Activated B cell treated with CpG ODN at 0.5 μM for 24 hours (primary cell): ENCODE measurements at regions not wholly inside any gene's neighbourhood (a gene's known extent, or its start where the extent isn't known, plus 50 kb on each side); places are given as distances from the start of the nearest gene placed in this dataset.

Source experiments
- ATAC-seq: fragments of 200-7000 bp; cut with Tn5 transposase; one replicate; pipeline ENCODE4 v1.10.0; 2021; ENCODE audit warnings: low read depth, mild to moderate bottlenecking, moderate library complexity
- CTCF ChIA-PET: fragments of 350-600 bp; sonication (Branson Sonifier 250); formaldehyde crosslinking; loops from one replicate; lab custom pipeline; 2021; ENCODE audit warnings: antibody characterized with exemption; lab: Charles Lee
- POLR2A ChIA-PET: fragments of 350-600 bp; sonication (Branson Sonifier 250); formaldehyde crosslinking; loops from one replicate; lab custom pipeline; 2021; ENCODE audit warnings: antibody characterized with exemption; lab: Charles Lee
- DNase-seq: peaks from one replicate; pipeline ENCODE4 v3.0.0; 2022
- H3K27ac Mint-ChIP-seq: one replicate; pipeline ENCODE4 v1.8.0; 2020; ENCODE audit warnings: mixed read lengths
- H3K27me3 Mint-ChIP-seq: one replicate; pipeline ENCODE4 v1.8.0; 2021; ENCODE audit warnings: mixed read lengths
- H3K36me3 Mint-ChIP-seq: one replicate; pipeline ENCODE4 v1.8.0; 2021; ENCODE audit warnings: low read depth, mixed read lengths
- H3K4me1 Mint-ChIP-seq: one replicate; pipeline ENCODE4 v1.8.0; 2021; ENCODE audit warnings: mixed read lengths
- H3K4me3 Mint-ChIP-seq: one replicate; pipeline ENCODE4 v1.8.0; 2020; ENCODE audit warnings: mild to moderate bottlenecking, mixed read lengths
- H3K9me3 Mint-ChIP-seq: one replicate; pipeline ENCODE4 v1.8.0; 2020; ENCODE audit warnings: mixed read lengths
- CTCF ChIP-seq: fragments of 200-600 bp; IDR thresholded peaks from one replicate; pipeline ENCODE4 v1.8.0; 2022; ENCODE audit warnings: antibody characterized with exemption, mild to moderate bottlenecking
- intact Hi-C: fragments of 100-400 bp; cut with micrococcal nuclease; formaldehyde crosslinking; loops from one replicate; pipeline ENCODE4 v1.15.1; 2024

DNA sequence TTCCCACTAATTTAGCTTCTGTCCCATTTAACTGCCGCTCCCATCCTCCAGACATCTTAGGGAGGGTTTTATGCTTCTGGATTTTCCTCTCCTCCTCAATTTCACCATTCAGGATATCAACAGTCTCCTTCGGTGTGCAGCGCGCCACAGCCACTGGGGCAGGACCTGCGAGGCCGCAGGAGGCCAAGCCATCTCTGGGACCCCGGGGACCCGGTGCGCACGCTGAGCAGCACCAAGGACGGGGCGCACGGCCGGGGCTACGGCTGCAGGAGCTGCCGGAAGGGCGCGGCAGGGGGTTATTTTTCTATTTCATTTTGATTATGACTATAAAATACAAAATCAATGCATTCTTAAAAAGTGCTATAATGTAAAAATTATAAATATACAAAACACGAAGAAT lies 1238.4 kb upstream of the NCAM2 start:
- DNase-seq = no peak
- no peaks in the 10 kb centered on the region for H3K4me1 Mint-ChIP-seq
- H3K27ac Mint-ChIP-seq = no peak overlapping the region
- TF ChIP-seq CTCF = no peak
- no peaks in the 10 kb centered on the region for H3K27me3 Mint-ChIP-seq
- H3K4me3 Mint-ChIP-seq = no peak overlapping the region
- H3K36me3 Mint-ChIP-seq = no peaks in the 10 kb centered on the region
- intact Hi-C loops = no loop called here
- H3K9me3 Mint-ChIP-seq = peaks cover 7% of the 10 kb centered on the region
- CTCF ChIA-PET = no interaction called here
- POLR2A ChIA-PET = no interaction called here
- no peak for ATAC-seq

DNA sequence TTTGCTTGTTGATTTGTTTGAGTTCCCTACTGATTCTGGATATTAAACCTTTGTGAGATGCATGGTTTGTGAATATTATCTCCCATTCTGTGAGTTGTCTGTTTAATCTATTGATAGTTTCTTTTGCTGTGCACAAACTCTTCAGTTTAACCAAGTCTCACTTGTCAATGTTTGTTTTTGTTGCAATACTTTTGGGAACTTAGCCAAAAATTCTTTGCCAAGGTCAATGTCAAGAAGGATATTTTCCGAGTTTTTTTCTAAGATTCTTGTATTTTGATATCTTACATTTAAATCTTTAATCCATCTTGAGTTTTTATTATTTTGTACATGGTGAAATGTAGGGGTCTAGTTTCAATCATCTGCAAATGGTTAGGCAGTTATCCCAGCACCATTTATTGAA lies 1230.7 kb upstream of the NCAM2 start:
- no peak for TF ChIP-seq CTCF
- Mint-ChIP-seq H3K4me1 (no peaks in the 10 kb centered on the region), H3K27ac (no peak overlapping the region), H3K9me3 (peaks cover 21% of the 10 kb centered on the region), H3K27me3 (no peaks in the 10 kb centered on the region), H3K36me3 (no peaks in the 10 kb centered on the region), H3K4me3 (no peak overlapping the region)
- ChIA-PET CTCF (no interaction called here), POLR2A (no interaction called here)
- DNase-seq (no peak), ATAC-seq (no peak)
- intact Hi-C loops = no loop called here

DNA sequence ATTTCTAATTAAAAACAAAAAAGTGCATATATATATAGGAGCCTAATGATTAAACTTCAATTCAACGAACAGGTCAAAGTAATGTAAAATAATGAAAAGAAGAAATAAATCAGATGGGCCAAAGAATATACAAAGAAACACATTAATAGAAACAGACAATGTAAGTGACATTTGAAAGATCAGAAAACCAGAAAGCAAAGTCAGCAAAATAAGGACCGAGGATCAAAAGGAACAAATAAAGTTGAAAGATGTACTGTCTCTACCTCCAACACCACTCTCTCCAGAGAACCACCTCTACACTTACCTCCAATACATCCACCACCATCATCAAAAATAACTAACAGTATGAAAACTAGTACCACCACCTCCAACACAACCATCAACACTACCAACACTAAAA lies 1226.3 kb upstream of the NCAM2 start:
- intact Hi-C loops = no loop called here
- ATAC-seq (no peak), DNase-seq (no peak)
- no peak for TF ChIP-seq CTCF
- ChIA-PET CTCF (no interaction called here), POLR2A (no interaction called here)
- H3K4me1 Mint-ChIP-seq = no peaks in the 10 kb centered on the region
- H3K27me3 Mint-ChIP-seq = no peaks in the 10 kb centered on the region
- no peak overlapping the region for H3K4me3 Mint-ChIP-seq
- no peaks in the 10 kb centered on the region for H3K36me3 Mint-ChIP-seq
- H3K9me3 Mint-ChIP-seq = peaks cover 18% of the 10 kb centered on the region
- no peak overlapping the region for H3K27ac Mint-ChIP-seq

DNA sequence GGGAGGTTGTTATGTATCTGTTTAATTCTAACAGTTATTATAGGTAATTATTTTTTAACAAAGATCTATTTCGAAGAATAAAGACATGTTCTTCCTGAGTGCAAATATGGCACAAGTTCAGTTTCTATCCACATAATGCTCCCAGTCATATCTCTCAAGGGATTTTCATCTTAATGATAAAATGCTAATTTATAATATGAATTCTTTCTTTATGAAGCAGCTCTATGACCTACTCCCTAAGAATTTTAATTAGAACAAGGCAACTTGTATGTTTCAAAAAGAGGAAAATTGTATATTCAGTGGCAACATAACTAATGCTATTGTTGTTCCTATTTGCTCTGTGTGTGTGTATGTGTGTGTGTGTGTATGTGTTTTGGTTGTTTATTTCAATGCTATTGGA lies 1222.1 kb upstream of the NCAM2 start:
- no peak for TF ChIP-seq CTCF
- ATAC-seq (no peak), DNase-seq (no peak)
- ChIA-PET POLR2A (no interaction called here), CTCF (no interaction called here)
- Mint-ChIP-seq H3K4me3 (no peak overlapping the region), H3K36me3 (no peaks in the 10 kb centered on the region), H3K9me3 (peaks cover 10% of the 10 kb centered on the region), H3K27ac (no peak overlapping the region), H3K27me3 (no peaks in the 10 kb centered on the region), H3K4me1 (no peaks in the 10 kb centered on the region)
- intact Hi-C loops = no loop called here

GRCh38 chr21:19781881-19782652 lies 1216.1 kb upstream of the NCAM2 start:
- peaks cover 20% of the 10 kb centered on the region for H3K9me3 Mint-ChIP-seq
- no peak for ATAC-seq
- H3K4me1 Mint-ChIP-seq = no peaks in the 10 kb centered on the region
- ChIA-PET POLR2A (no interaction called here), CTCF (no interaction called here)
- no peak for DNase-seq
- H3K27ac Mint-ChIP-seq = no peak overlapping the region
- H3K27me3 Mint-ChIP-seq = no peaks in the 10 kb centered on the region
- intact Hi-C loops = no loop called here
- no peak overlapping the region for H3K4me3 Mint-ChIP-seq
- no peak for TF ChIP-seq CTCF
- no peaks in the 10 kb centered on the region for H3K36me3 Mint-ChIP-seq
